Keratinocyte (primary cell): ENCODE measurements at regions not wholly inside any gene's neighbourhood (a gene's known extent, or its start where the extent isn't known, plus 50 kb on each side); places are given as distances from the start of the nearest gene placed in this dataset.

Experiments
- DNase-seq: peaks from one replicate; pipeline ENCODE4 v3.0.0-alpha.2; 2011; ENCODE audit warnings: low read depth, missing footprints, low spot score
- FAIRE-seq: peaks from 2 replicates; lab custom pipeline; 2011; peaks lifted over from hg19 to GRCh38; lab: Jason Lieb, UNC
- H2AFZ ChIP-seq: 2 replicates; pipeline ENCODE4 v1.6.0; 2012; ENCODE audit warnings: low read length, control low read depth, inconsistent platforms; ENCODE audit not compliant: control insufficient read depth
- H3K27ac ChIP-seq: 2 replicates; pipeline ENCODE4 v1.5.1; 2011; ENCODE audit warnings: low read length; ENCODE audit not compliant: control insufficient read depth, insufficient read depth
- H3K27me3 ChIP-seq: 3 replicates; pipeline ENCODE4 v1.6.0; 2011; ENCODE audit warnings: low read length; ENCODE audit not compliant: control insufficient read depth, insufficient read depth; ENCODE audit errors: extremely low read depth
- H3K36me3 ChIP-seq, 2 experiments: 2 replicates in 1 of 2; 3 replicates in 1 of 2; pipeline ENCODE4 v1.5.1; 2011; ENCODE audit warnings: low read length in 2 of 2, mild to moderate bottlenecking in 1 of 2; ENCODE audit not compliant: control insufficient read depth in 2 of 2, insufficient read depth in 2 of 2; ENCODE audit errors: extremely low read depth in 1 of 2
- H3K4me1 ChIP-seq: 3 replicates; pipeline ENCODE4 v1.5.1; 2011; ENCODE audit warnings: low read length; ENCODE audit not compliant: control insufficient read depth, insufficient read depth; ENCODE audit errors: extremely low read depth
- H3K4me2 ChIP-seq: 3 replicates; pipeline ENCODE4 v1.6.0; 2011; ENCODE audit warnings: low read depth, low read length; ENCODE audit not compliant: control insufficient read depth, insufficient read depth; ENCODE audit errors: extremely low read depth
- H3K4me3 ChIP-seq, 3 experiments: fragments of 200-600 bp in 1 of 3; sonication (generic) in 1 of 3; 2 replicates in 2 of 3; 3 replicates in 1 of 3; pipeline ENCODE4 v1.5.1; 2011 to 2016; ENCODE audit warnings: low read length in 3 of 3, mild to moderate bottlenecking in 3 of 3, control low read depth in 2 of 3, inconsistent platforms in 1 of 3, low read depth in 1 of 3, mixed read lengths in 1 of 3, mixed run types in 1 of 3, moderate library complexity in 1 of 3; ENCODE audit not compliant: control insufficient read depth in 2 of 3, insufficient read depth in 2 of 3; ENCODE audit errors: extremely low read depth in 1 of 3
- H3K79me2 ChIP-seq: 2 replicates; pipeline ENCODE4 v1.6.0; 2012; ENCODE audit warnings: low read length; ENCODE audit not compliant: control insufficient read depth, insufficient read depth
- H3K9ac ChIP-seq: 3 replicates; pipeline ENCODE4 v1.6.0; 2011; ENCODE audit warnings: low read length; ENCODE audit not compliant: control insufficient read depth, insufficient read depth; ENCODE audit errors: extremely low read depth
- H3K9me1 ChIP-seq: 3 replicates; pipeline ENCODE4 v1.6.0; 2011; ENCODE audit warnings: low read length; ENCODE audit not compliant: control insufficient read depth, insufficient read depth; ENCODE audit errors: extremely low read depth
- H3K9me3 ChIP-seq: 2 replicates; pipeline ENCODE4 v1.5.1; 2012; ENCODE audit warnings: low read depth, low read length; ENCODE audit not compliant: control insufficient read depth
- H4K20me1 ChIP-seq: 3 replicates; pipeline ENCODE4 v1.6.0; 2011; ENCODE audit warnings: low read length; ENCODE audit not compliant: control insufficient read depth, insufficient read depth; ENCODE audit errors: extremely low read depth
- EZH2 ChIP-seq: IDR thresholded peaks from one replicate; pipeline ENCODE4 v1.6.1; 2012; ENCODE audit warnings: inconsistent platforms, mild to moderate bottlenecking, low read length, moderate library complexity
- dilution Hi-C: fragments of 300-500 bp; cut with MboI; formaldehyde crosslinking; loops from one replicate; pipeline ENCODE4 v1.7.0; 2020; ENCODE audit warnings: low sequenced_read_pairs; ENCODE audit not compliant: extremely low pct_ligation_motif_present
- TF ChIP-seq, protein P1 (sequence below), 3 experiments: IDR thresholded peaks in 1 of 3; conservative IDR thresholded peaks in 1 of 3; optimal IDR thresholded peaks in 1 of 3; 2 replicates in 2 of 3; 3 replicates in 1 of 3; pipeline versions ENCODE3 to v1.5.1; 2011; ENCODE audit warnings: low read length in 3 of 3, mild to moderate bottlenecking in 3 of 3, moderate library complexity in 2 of 3, control low read depth in 1 of 3, inconsistent platforms in 1 of 3; ENCODE audit not compliant: insufficient read depth in 2 of 3; ENCODE audit errors: extremely low read depth in 1 of 3

DNA sequence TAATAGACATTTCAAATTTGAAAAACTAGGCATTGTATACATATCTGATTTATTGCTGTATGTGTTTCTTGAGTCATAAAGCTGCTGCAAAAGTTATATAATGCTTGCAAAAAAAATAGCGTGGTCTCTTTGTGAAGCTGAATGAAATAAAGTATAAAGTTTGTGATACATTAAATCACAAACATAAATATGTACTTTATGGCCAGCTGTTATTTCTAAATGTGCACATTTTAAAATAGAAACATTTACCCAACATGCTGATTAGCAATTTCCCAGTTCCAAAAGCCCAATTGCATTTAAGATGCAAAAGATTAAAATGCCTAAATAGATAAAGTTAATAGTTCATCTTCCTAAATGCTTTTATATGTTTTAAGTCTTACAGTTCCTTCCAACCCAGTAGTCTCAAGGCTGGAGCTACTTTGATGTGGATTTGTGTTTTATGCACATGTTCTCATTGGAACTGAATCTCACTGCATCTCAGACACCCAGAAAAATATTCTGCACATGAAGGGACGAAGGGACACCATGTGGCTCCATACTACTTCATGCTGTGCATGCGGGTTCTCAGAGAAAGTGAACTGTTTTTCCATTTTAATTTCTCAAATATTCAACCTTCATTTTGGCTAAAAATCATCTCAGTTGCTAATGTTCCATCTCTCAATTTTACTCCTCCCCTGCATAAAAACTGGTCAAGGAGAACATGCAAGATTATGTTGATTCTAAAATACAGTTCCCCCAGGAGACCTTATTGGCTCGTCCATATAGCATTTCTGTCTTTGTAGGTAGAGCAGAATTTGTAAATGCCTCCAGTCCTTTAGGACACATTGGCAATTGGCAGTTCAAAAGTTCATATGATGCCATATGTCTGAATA, 304.6 kb downstream of the MTX2 start:
- Histone ChIP-seq H3K27ac (no peak overlapping the region), H3K27me3 (no peaks in the 10 kb centered on the region), H3K9me3 (no peaks in the 10 kb centered on the region), H3K79me2 (no peaks in the 10 kb centered on the region), H3K4me3 (no peak overlapping the region), H3K4me2 (no peak overlapping the region), H3K36me3 (no peaks in the 10 kb centered on the region), H3K9me1 (no peaks in the 10 kb centered on the region), H2AFZ (no peak overlapping the region), H4K20me1 (no peaks in the 10 kb centered on the region), H3K4me1 (no peaks in the 10 kb centered on the region), H3K9ac (no peak overlapping the region)
- dilution Hi-C loops, result no loop called here
- FAIRE-seq (no peak), DNase-seq (no peak)
- no peak for TF ChIP-seq EZH2
- TF ChIP-seq, protein P1, sequence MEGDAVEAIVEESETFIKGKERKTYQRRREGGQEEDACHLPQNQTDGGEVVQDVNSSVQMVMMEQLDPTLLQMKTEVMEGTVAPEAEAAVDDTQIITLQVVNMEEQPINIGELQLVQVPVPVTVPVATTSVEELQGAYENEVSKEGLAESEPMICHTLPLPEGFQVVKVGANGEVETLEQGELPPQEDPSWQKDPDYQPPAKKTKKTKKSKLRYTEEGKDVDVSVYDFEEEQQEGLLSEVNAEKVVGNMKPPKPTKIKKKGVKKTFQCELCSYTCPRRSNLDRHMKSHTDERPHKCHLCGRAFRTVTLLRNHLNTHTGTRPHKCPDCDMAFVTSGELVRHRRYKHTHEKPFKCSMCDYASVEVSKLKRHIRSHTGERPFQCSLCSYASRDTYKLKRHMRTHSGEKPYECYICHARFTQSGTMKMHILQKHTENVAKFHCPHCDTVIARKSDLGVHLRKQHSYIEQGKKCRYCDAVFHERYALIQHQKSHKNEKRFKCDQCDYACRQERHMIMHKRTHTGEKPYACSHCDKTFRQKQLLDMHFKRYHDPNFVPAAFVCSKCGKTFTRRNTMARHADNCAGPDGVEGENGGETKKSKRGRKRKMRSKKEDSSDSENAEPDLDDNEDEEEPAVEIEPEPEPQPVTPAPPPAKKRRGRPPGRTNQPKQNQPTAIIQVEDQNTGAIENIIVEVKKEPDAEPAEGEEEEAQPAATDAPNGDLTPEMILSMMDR (optimal IDR thresholded peaks at IDR 0.05 in 1 of 3, IDR thresholded peaks at IDR 0.05 in 1 of 3, conservative IDR thresholded peaks at IDR 0.05 in 1 of 3; ENCODE audit: extremely low read depth in 1 of 3, insufficient read depth in 2 of 3, low read length in 3 of 3), result no peak

DNA sequence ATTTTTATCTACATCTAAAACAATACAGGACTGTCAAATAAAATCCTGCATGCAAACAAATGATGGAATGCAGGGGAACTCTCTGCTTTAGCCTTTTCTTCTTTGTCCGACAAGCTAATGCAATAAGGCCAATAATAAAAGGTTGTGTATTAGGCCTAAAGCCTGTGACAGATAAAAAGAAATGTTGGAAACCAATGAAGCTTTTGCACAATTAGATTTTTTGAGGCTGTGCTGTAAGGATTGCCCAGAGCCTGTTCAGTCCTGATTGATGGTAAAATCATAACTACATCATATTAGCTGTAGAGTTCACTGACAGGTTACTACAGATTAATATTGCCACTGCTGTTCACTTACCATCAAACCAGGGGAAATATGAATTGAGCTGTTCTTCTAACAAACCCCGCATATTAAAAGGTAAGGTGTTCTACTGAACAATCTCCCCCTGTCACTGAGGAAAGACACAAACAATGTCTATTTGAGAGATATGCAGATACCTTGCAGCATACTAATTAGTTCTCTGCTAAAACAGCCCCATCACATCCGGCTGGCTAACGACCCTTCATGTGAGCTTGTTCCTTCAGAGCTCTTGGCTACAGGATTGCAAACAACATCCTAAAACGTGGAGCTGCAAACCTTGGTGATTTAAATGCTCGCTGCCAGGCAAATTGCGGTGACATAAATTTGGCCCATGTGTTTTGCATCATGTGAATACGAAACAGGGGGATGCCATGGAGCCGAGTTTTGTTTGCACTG, 305.4 kb downstream of the MTX2 start:
- Histone ChIP-seq H3K4me1 (no peaks in the 10 kb centered on the region), H3K9ac (no peak overlapping the region), H4K20me1 (no peaks in the 10 kb centered on the region), H3K27ac (no peak overlapping the region), H3K36me3 (no peaks in the 10 kb centered on the region), H3K79me2 (no peaks in the 10 kb centered on the region), H3K9me1 (no peaks in the 10 kb centered on the region), H3K4me3 (no peak overlapping the region), H2AFZ (no peak overlapping the region), H3K9me3 (no peaks in the 10 kb centered on the region), H3K27me3 (no peaks in the 10 kb centered on the region), H3K4me2 (no peak overlapping the region)
- dilution Hi-C loops, result no loop called here
- FAIRE-seq (no peak), DNase-seq (no peak)
- TF ChIP-seq, protein P1 (optimal IDR thresholded peaks at IDR 0.05 in 1 of 3, IDR thresholded peaks at IDR 0.05 in 1 of 3, conservative IDR thresholded peaks at IDR 0.05 in 1 of 3; ENCODE audit: extremely low read depth in 1 of 3, insufficient read depth in 2 of 3, low read length in 3 of 3), result no peak
- TF ChIP-seq EZH2, result no peak
